Vagina (tissue), 2 donors: ENCODE measurements at regions not wholly inside any gene's neighbourhood (a gene's known extent, or its start where the extent isn't known, plus 50 kb on each side); places are given as distances from the start of the nearest gene placed in this dataset.

Source experiments
- POLR2A ChIP-seq, 2 donors: fragments of 450-650 bp; IDR thresholded peaks; one replicate each; pipeline ENCODE4 v1.6.1; 2017; ENCODE audit warnings: antibody characterized with exemption in 2 of 2, mild to moderate bottlenecking in 2 of 2, moderate library complexity in 2 of 2
- TF ChIP-seq, protein P1 (sequence below), 3 experiments: fragments of 450-650 bp in 2 of 3; fragments of 200-600 bp in 1 of 3; sonication (generic) in 1 of 3; IDR thresholded peaks; one replicate each; pipeline ENCODE4 v1.5.1; 2017 to 2019; ENCODE audit warnings: antibody characterized with exemption in 3 of 3, mild to moderate bottlenecking in 2 of 3, moderate library complexity in 2 of 3

- TF ChIP-seq POLR2A (IDR thresholded peaks at IDR 0.05) = no peak
- TF ChIP-seq, protein P1, sequence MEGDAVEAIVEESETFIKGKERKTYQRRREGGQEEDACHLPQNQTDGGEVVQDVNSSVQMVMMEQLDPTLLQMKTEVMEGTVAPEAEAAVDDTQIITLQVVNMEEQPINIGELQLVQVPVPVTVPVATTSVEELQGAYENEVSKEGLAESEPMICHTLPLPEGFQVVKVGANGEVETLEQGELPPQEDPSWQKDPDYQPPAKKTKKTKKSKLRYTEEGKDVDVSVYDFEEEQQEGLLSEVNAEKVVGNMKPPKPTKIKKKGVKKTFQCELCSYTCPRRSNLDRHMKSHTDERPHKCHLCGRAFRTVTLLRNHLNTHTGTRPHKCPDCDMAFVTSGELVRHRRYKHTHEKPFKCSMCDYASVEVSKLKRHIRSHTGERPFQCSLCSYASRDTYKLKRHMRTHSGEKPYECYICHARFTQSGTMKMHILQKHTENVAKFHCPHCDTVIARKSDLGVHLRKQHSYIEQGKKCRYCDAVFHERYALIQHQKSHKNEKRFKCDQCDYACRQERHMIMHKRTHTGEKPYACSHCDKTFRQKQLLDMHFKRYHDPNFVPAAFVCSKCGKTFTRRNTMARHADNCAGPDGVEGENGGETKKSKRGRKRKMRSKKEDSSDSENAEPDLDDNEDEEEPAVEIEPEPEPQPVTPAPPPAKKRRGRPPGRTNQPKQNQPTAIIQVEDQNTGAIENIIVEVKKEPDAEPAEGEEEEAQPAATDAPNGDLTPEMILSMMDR (IDR thresholded peaks at IDR 0.05) = no peak
Measured at GRCh38 chr3:6281662-6282061, 579.3 kb upstream of the GRM7 start.
